ENCODE measurements at regions not wholly inside any gene's neighbourhood (a gene's known extent, or its start where the extent isn't known, plus 50 kb on each side); places are given as distances from the start of the nearest gene placed in this dataset.

DNA sequence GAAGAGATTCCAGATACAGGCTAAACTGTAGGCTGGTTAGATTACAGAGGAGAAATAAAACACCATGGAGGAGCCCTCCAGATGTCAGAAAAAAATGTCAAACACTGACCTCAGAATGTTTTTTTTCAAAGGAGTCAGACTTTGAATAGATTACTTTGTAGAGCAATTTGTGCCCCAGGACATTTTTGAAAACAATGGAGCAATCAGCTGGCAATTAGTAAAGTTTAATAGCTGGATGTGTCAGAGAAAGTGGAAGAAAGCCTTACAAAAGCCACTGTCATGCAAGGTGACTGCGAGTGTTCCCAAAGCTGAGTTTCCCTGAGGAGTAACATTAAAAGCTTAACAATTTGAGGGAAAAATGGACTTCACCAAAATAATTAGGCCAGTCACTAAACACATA is 417.8 kb upstream of the CTNND2 start:
- peaks cover 15% of the 10 kb centered on the region in 2 experiments; a peak in 2 of 4 replicates for H3K9me3 ChIP-seq (ENCODE audit: control insufficient read depth in 1 of 2, insufficient read depth in 1 of 2, low read depth in 1 of 2, low read length in 2 of 2)
- ChIA-PET CTCF (no interaction called here), RAD21 (ENCODE audit: low non-redundant PET in 1 of 2, low total read pairs in 2 of 2, uncharacterized antibody in 2 of 2, unreplicated experiment in 2 of 2) (no interaction called here), POLR2A (no interaction called here)
- intact Hi-C loops (cut with micrococcal nuclease): no loop called here
- H3K4me2 ChIP-seq (ENCODE audit: low read length): no peak overlapping the region
- no peaks in the 10 kb centered on the region for H3K27me3 ChIP-seq (ENCODE audit: insufficient read depth, low read length)
- DNase-seq (ENCODE audit: low read depth, low spot score) (no peak), ATAC-seq (no peak)
- no peak for TF ChIP-seq SP1 (IDR thresholded peaks at IDR 0.05; ENCODE audit: low read depth)
- TF ChIP-seq EZH2phosphoT487 (IDR thresholded peaks at IDR 0.05; ENCODE audit: borderline replicate concordance): no peak
- no peak for TF ChIP-seq RAD21 (IDR thresholded peaks at IDR 0.05; ENCODE audit: low read depth)
- no peak for TF ChIP-seq EGR1 (IDR thresholded peaks at IDR 0.05; ENCODE audit: low read depth)
- TF ChIP-seq CBX3 (IDR thresholded peaks at IDR 0.05; ENCODE audit: low read depth): no peak
- TF ChIP-seq POLR2AphosphoS5 (IDR thresholded peaks at IDR 0.05; ENCODE audit: low read depth, low read length): no peak
- TF ChIP-seq MAX (IDR thresholded peaks at IDR 0.05): no peak
- no peak for TF ChIP-seq POLR2A (IDR thresholded peaks at IDR 0.05; ENCODE audit: borderline replicate concordance, extremely low read depth, insufficient read depth, insufficient read length)
- no peak for TF ChIP-seq TCF7L2 (IDR thresholded peaks at IDR 0.05; ENCODE audit: borderline replicate concordance, extremely low read depth, insufficient read depth, insufficient read length)
- TF ChIP-seq SRF (IDR thresholded peaks at IDR 0.05; ENCODE audit: low read depth): no peak
- TF ChIP-seq ZBTB33 (IDR thresholded peaks at IDR 0.05; ENCODE audit: extremely low read depth, insufficient replicate concordance, low read length): no peak
- TF ChIP-seq JUND (IDR thresholded peaks at IDR 0.05): no peak
- no peak for TF ChIP-seq FOSL1 (IDR thresholded peaks at IDR 0.05; ENCODE audit: low read depth)
- TF ChIP-seq ELF1 (IDR thresholded peaks at IDR 0.05; ENCODE audit: borderline replicate concordance, low read depth): no peak
- TF ChIP-seq ZNF274 (IDR thresholded peaks at IDR 0.05; ENCODE audit: low read depth, low read length): no peak
- TF ChIP-seq YY1 (IDR thresholded peaks at IDR 0.05; ENCODE audit: extremely low read depth, insufficient replicate concordance, low read depth, low read length): no peak
- H3K9ac ChIP-seq (ENCODE audit: low read length): no peak overlapping the region
- no peaks in the 10 kb centered on the region for H3K79me2 ChIP-seq (ENCODE audit: insufficient read depth, low read length)
- H2AFZ ChIP-seq (ENCODE audit: low read depth, low read length, poor library complexity, severe bottlenecking): no peak overlapping the region
- H3K36me3 ChIP-seq (ENCODE audit: control insufficient read depth in 1 of 2, insufficient read depth in 2 of 2, low read length in 2 of 2): no peaks in the 10 kb centered on the region
- no peaks in the 10 kb centered on the region for H3K9me2 ChIP-seq (ENCODE audit: insufficient read depth)
- no peak overlapping the region for H3K27ac ChIP-seq (ENCODE audit: low read depth, low read length)
- no TSS peak for BruUV-seq (replicated peaks)
- H3K4me3 ChIP-seq (replicated peaks in 1 of 2; ENCODE audit: low read depth in 1 of 2, low read length in 2 of 2): no peak overlapping the region
- no peaks in the 10 kb centered on the region for H3K4me1 ChIP-seq (ENCODE audit: control insufficient read depth in 1 of 2, insufficient read depth in 2 of 2, low read length in 2 of 2)
- H4K20me1 ChIP-seq (ENCODE audit: insufficient read depth): no peaks in the 10 kb centered on the region

All from HCT116 (cell line).